IMR-90 (cell line): ENCODE measurements at regions not wholly inside any gene's neighbourhood (a gene's known extent, or its start where the extent isn't known, plus 50 kb on each side); places are given as distances from the start of the nearest gene placed in this dataset.

Source experiments
- ATAC-seq: fragments of 200-7000 bp; cut with Tn5 transposase; 2 replicates; pipeline ENCODE4 v1.9.1; 2020; ENCODE audit warnings: low read depth, mild to moderate bottlenecking, moderate library complexity
- BruUV-seq: library from RNA; stranded (reverse); fragments of 400-500 nt; replicated peaks from 2 replicates; lab custom pipeline; 2021; lab: Mats Ljungman, UMichigan
- CTCF ChIA-PET: fragments of 300-600 bp; formaldehyde crosslinking; extraction: SDS; loops from one replicate; lab custom pipeline; 2021; ENCODE audit warnings: antibody characterized with exemption; lab: Yijun Ruan, JAX
- POLR2A ChIA-PET: fragments of 300-600 bp; sonication (Branson Sonifier 250); formaldehyde crosslinking; loops from one replicate; lab custom pipeline; 2022; ENCODE audit warnings: antibody characterized with exemption; ENCODE audit not compliant: unreplicated experiment; lab: Charles Lee
- DNase-seq: peaks from one replicate; pipeline ENCODE4 v3.0.0; 2013
- H2AFZ ChIP-seq: replicated peaks from 2 replicates; pipeline ENCODE3; 2013; ENCODE audit warnings: low read length, mild to moderate bottlenecking; ENCODE audit not compliant: poor library complexity
- H2AK5ac ChIP-seq: 2 replicates; pipeline ENCODE4 v1.6.1; 2013; ENCODE audit warnings: low read depth, low read length, inconsistent platforms
- H2AK9ac ChIP-seq: replicated peaks from 2 replicates; pipeline ENCODE3; 2013; ENCODE audit warnings: mild to moderate bottlenecking, low read depth, low read length, moderate library complexity; ENCODE audit not compliant: poor library complexity
- H2BK120ac ChIP-seq: 2 replicates; pipeline ENCODE4 v1.6.1; 2013; ENCODE audit warnings: low read depth, low read length, inconsistent platforms
- H2BK15ac ChIP-seq: 3 replicates; pipeline ENCODE4 v1.6.1; 2013; ENCODE audit warnings: low read depth, low read length, inconsistent platforms
- H2BK20ac ChIP-seq: 2 replicates; pipeline ENCODE4 v1.6.1; 2013; ENCODE audit warnings: low read depth, mild to moderate bottlenecking, inconsistent platforms, low read length, moderate library complexity
- H2BK5ac ChIP-seq: 2 replicates; pipeline ENCODE4 v1.6.1; 2013; ENCODE audit warnings: mild to moderate bottlenecking, low read depth, low read length, inconsistent platforms; ENCODE audit not compliant: poor library complexity, severe bottlenecking
- H3K14ac ChIP-seq: replicated peaks from 2 replicates; pipeline ENCODE4 v1.6.1; 2013; ENCODE audit warnings: low read depth, low read length, inconsistent platforms
- H3K18ac ChIP-seq: 2 replicates; pipeline ENCODE4 v1.6.1; 2013; ENCODE audit warnings: low read depth, low read length, control low read depth
- H3K23ac ChIP-seq: 2 replicates; pipeline ENCODE4 v1.6.1; 2013; ENCODE audit warnings: low read depth, low read length, inconsistent platforms
- H3K27ac ChIP-seq: 2 replicates; pipeline ENCODE4 v1.5.1; 2013; ENCODE audit warnings: mild to moderate bottlenecking, control low read depth, low read length; ENCODE audit not compliant: insufficient read depth
- H3K27me3 ChIP-seq: 2 replicates; pipeline ENCODE4 v1.6.1; 2013; ENCODE audit warnings: low read length; ENCODE audit not compliant: control insufficient read depth, insufficient read depth
- H3K36me3 ChIP-seq: 2 replicates; pipeline ENCODE4 v1.6.1; 2013; ENCODE audit warnings: low read length, mixed read lengths; ENCODE audit not compliant: control insufficient read depth, insufficient read depth
- H3K4ac ChIP-seq: 2 replicates; pipeline ENCODE4 v1.6.1; 2013; ENCODE audit warnings: low read depth, low read length, inconsistent platforms
- H3K4me1 ChIP-seq: 2 replicates; pipeline ENCODE4 v1.6.1; 2013; ENCODE audit warnings: low read length, mixed read lengths; ENCODE audit not compliant: control insufficient read depth, insufficient read depth
- H3K4me2 ChIP-seq: 2 replicates; pipeline ENCODE4 v1.6.1; 2013; ENCODE audit warnings: low read depth, mild to moderate bottlenecking, control low read depth, low read length, moderate library complexity
- H3K4me3 ChIP-seq: 2 replicates; pipeline ENCODE4 v1.5.1; 2013; ENCODE audit warnings: low read depth, mild to moderate bottlenecking, control low read depth, low read length, moderate library complexity; ENCODE audit not compliant: insufficient read depth
- H3K56ac ChIP-seq: 2 replicates; pipeline ENCODE4 v1.6.1; 2013; ENCODE audit warnings: low read length, inconsistent platforms; ENCODE audit not compliant: insufficient read depth; ENCODE audit errors: extremely low read depth
- H3K79me1 ChIP-seq, 2 experiments: 2 replicates each; pipeline ENCODE4 v1.6.1; 2013; ENCODE audit warnings: low read length in 2 of 2, inconsistent platforms in 1 of 2, low read depth in 1 of 2
- H3K9ac ChIP-seq: 2 replicates; pipeline ENCODE4 v1.6.1; 2013; ENCODE audit warnings: low read depth, low read length, control low read depth
- H3K9me1 ChIP-seq: 2 replicates; pipeline ENCODE4 v1.6.1; 2013; ENCODE audit warnings: low read length, inconsistent platforms; ENCODE audit not compliant: insufficient read depth
- H3K9me3 ChIP-seq: 2 replicates; pipeline ENCODE4 v1.6.1; 2013; ENCODE audit warnings: low read length; ENCODE audit not compliant: control insufficient read depth, insufficient read depth
- H4K20me1 ChIP-seq: 2 replicates; pipeline ENCODE4 v1.6.1; 2013; ENCODE audit warnings: low read length, inconsistent platforms; ENCODE audit not compliant: insufficient read depth
- H4K5ac ChIP-seq: 2 replicates; pipeline ENCODE4 v1.6.1; 2013; ENCODE audit warnings: mild to moderate bottlenecking, low read depth, low read length, control low read depth
- H4K8ac ChIP-seq, 2 experiments: 2 replicates each; pipeline ENCODE4 v1.6.1; 2013; ENCODE audit warnings: low read depth in 2 of 2, low read length in 2 of 2, control low read depth in 1 of 2, inconsistent platforms in 1 of 2
- H4K91ac ChIP-seq: 2 replicates; pipeline ENCODE4 v1.6.1; 2013; ENCODE audit warnings: low read depth, low read length, inconsistent platforms; ENCODE audit not compliant: insufficient read depth
- MAFK ChIP-seq: IDR thresholded peaks from 2 replicates; pipeline ENCODE4 v1.6.1; 2012; ENCODE audit warnings: low read depth, low read length, improper control_type of control experiment
- RFX5 ChIP-seq: IDR thresholded peaks from 2 replicates; pipeline ENCODE4 v1.8.0; 2012; ENCODE audit warnings: low read depth, mild to moderate bottlenecking, low read length, moderate library complexity
- WGBS, 2 experiments: methylation state at CpG; one replicate each; pipeline versions ENCODE4 v1.1.5 to v1.1.7; 2013; ENCODE audit warnings: missing lambda C conversion rate in 2 of 2; ENCODE audit not compliant: insufficient read length in 1 of 2; ENCODE audit errors: extremely low coverage in 2 of 2; 5-methylcytosine and 5-hydroxymethylcytosine counted together
- dilution Hi-C: fragments of 300-500 bp; cut with HindIII; formaldehyde crosslinking; loops from one replicate; pipeline ENCODE4 v1.14.3; 2018; ENCODE audit warnings: low sequenced_read_pairs; ENCODE audit not compliant: unreplicated experiment
- in situ Hi-C: fragments of 300-500 bp; cut with MboI; formaldehyde crosslinking; loops from 3 replicates; pipeline ENCODE4 v1.14.3; 2019; ENCODE audit warnings: low sequenced_read_pairs, inconsistent platforms, mixed read lengths
- intact Hi-C: fragments of 100-400 bp; cut with micrococcal nuclease; formaldehyde crosslinking; loops from 2 replicates; pipeline ENCODE4 v1.10.0; 2022

GRCh38 chr4:114286262-114286810 lies 306.9 kb upstream of the ARSJ start:
- Histone ChIP-seq H3K14ac (no peak overlapping the region), H2AK5ac (peak overlapping the region; percentile 83; the same call in 1 of the 2 replicates), H4K5ac (peak overlapping the region; percentile 79; the same call in 1 of the 2 replicates), H2BK5ac (peak overlapping the region; percentile 78), H4K8ac (peak overlapping the region in 1 of 2 experiments; percentile 65; a peak in 2 of 4 replicates), H3K23ac (no peak overlapping the region), H3K4me2 (peak overlapping the region; percentile 78; the same call in 1 of the 2 replicates), H3K36me3 (no peaks in the 10 kb centered on the region), H4K20me1 (no peaks in the 10 kb centered on the region), H3K4me1 (peaks cover 3% of the 10 kb centered on the region; the same call in 1 of the 2 replicates), H2BK20ac (peak overlapping the region; percentile 24; the same call in 1 of the 2 replicates), H3K9me3 (no peaks in the 10 kb centered on the region), H2AFZ (no peak overlapping the region), H4K91ac (no peak overlapping the region; the same call in 1 of the 2 replicates), H3K56ac (no peak overlapping the region), H2BK15ac (no peak overlapping the region; the same call in 2 of the 3 replicates), H3K9ac (no peak overlapping the region), H2BK120ac (peak overlapping the region; percentile 63), H3K4me3 (no peak overlapping the region), H3K79me1 (no peaks in the 10 kb centered on the region), H3K27ac (no peak overlapping the region), H3K4ac (peak overlapping the region; percentile 24), H3K27me3 (no peaks in the 10 kb centered on the region), H3K9me1 (no peaks in the 10 kb centered on the region), H2AK9ac (no peak overlapping the region), H3K18ac (peak overlapping the region; percentile 84; the same call in 1 of the 2 replicates)
- no TSS peak for BruUV-seq
- DNase-seq (peak; percentile 64), ATAC-seq (peak; percentile 45)
- TF ChIP-seq RFX5 (no peak), MAFK (no peak)
- dilution Hi-C loops (no loop called here), intact Hi-C loops (no loop called here), in situ Hi-C loops (no loop called here)
- ChIA-PET POLR2A (no interaction called here), CTCF (no interaction called here)
- no CpG with 5 or more reads among the region's 3 CpGs for WGBS, 2 experiments
